Neural cell (in vitro differentiated cells): ENCODE measurements at regions not wholly inside any gene's neighbourhood (a gene's known extent, or its start where the extent isn't known, plus 50 kb on each side); places are given as distances from the start of the nearest gene placed in this dataset.

ENCODE experiments used
- EP300 ChIP-seq: fragments of 450-650 bp; conservative IDR thresholded peaks from 2 replicates; pipeline ENCODE4 v1.6.1; 2014; ENCODE audit warnings: antibody characterized with exemption, mild to moderate bottlenecking, moderate library complexity; ENCODE audit not compliant: poor library complexity, severe bottlenecking
- EZH2 ChIP-seq: fragments of 200-600, 300-800 bp; shearing (Covaris generic), sonication (generic); IDR thresholded peaks from 2 replicates; pipeline ENCODE4 v1.6.1; 2014; ENCODE audit warnings: antibody characterized with exemption, low read length, borderline replicate concordance, mild to moderate bottlenecking; ENCODE audit not compliant: insufficient read depth, poor library complexity, severe bottlenecking
- MXI1 ChIP-seq: fragments of 450-650 bp; conservative IDR thresholded peaks from 2 replicates; pipeline ENCODE4 v1.6.1; 2014; ENCODE audit warnings: antibody characterized with exemption, mild to moderate bottlenecking; ENCODE audit not compliant: poor library complexity, severe bottlenecking
- POLR2AphosphoS5 ChIP-seq: IDR thresholded peaks from 2 replicates; pipeline ENCODE4 v1.6.1; 2012
- TF ChIP-seq, protein P1 (sequence below): fragments of 450-650 bp; IDR thresholded peaks from 2 replicates; pipeline ENCODE4 v1.5.1; 2014; ENCODE audit warnings: antibody characterized with exemption, mild to moderate bottlenecking, moderate library complexity; ENCODE audit not compliant: poor library complexity, severe bottlenecking

DNA sequence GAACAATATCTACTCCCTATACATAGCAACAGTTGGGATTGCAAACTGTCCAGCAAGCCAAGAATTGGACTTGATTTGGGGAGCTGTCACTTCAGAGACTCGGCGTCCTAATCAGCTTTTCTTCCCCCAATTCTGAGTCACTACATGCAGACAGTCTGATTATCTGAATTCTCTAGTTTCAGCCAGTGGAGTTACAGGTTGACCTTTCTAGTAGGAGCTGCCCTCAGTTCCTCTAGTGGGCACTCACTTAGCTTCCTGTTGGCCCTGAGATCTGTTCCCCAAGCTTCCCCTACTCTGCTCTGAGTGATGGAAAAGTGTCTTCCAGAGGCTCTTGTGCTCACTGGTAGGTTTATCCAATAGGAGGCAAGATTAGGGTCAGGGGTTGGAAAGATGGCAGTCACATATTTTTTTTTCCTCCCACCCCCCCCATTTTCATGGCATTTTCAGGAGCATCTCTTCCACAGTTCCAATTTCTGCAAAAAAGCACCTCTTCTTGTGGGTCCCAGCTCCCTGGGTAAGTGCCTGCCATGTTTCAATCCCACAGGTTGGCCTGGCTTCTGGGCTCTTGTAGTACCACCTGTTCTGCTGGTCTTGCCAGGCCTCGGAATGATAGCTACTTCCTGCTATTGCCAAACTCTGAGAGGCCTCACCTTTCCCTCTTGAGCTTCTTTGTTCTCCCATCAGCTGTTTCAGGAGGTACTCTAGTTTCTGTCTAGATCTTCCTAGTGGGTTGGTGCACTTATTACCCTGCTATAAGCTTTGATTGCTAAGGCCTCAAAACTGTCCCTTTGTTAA is 182.2 kb downstream of the RAP2B start:
- TF ChIP-seq EZH2 = no peak
- TF ChIP-seq, protein P1, sequence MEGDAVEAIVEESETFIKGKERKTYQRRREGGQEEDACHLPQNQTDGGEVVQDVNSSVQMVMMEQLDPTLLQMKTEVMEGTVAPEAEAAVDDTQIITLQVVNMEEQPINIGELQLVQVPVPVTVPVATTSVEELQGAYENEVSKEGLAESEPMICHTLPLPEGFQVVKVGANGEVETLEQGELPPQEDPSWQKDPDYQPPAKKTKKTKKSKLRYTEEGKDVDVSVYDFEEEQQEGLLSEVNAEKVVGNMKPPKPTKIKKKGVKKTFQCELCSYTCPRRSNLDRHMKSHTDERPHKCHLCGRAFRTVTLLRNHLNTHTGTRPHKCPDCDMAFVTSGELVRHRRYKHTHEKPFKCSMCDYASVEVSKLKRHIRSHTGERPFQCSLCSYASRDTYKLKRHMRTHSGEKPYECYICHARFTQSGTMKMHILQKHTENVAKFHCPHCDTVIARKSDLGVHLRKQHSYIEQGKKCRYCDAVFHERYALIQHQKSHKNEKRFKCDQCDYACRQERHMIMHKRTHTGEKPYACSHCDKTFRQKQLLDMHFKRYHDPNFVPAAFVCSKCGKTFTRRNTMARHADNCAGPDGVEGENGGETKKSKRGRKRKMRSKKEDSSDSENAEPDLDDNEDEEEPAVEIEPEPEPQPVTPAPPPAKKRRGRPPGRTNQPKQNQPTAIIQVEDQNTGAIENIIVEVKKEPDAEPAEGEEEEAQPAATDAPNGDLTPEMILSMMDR = no peak
- TF ChIP-seq EP300 = no peak
- no peak for TF ChIP-seq POLR2AphosphoS5
- TF ChIP-seq MXI1 = no peak
